ENCODE measurements at regions not wholly inside any gene's neighbourhood (a gene's known extent, or its start where the extent isn't known, plus 50 kb on each side); places are given as distances from the start of the nearest gene placed in this dataset.

DNA sequence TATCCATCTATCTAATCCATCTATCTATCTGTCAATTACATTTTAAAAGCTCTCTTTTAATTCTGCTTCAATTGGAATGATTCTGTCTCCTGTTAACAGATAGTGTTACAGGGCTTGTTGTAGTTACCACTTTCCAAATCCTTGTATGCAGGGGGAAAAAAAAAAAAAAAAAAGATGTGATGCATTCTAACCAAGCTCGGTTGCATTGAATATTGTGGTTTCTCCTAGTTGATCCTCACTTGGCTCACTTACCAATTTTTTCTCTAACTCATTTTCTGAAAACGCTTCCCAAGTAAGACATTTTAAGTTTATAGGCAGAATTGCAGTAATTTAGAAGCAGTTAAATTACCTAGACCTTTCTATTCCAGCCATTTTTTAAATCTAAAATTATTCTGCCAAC lies 327.9 kb upstream of the PITX2 start:
- Histone ChIP-seq H3K4me2 (ENCODE audit: low read length) (no peak overlapping the region), H3K36me3 (ENCODE audit: insufficient read depth, low read length) (no peaks in the 10 kb centered on the region), H3K9ac (ENCODE audit: low read length) (no peak overlapping the region), H4K20me1 (ENCODE audit: insufficient read depth) (no peaks in the 10 kb centered on the region), H3K27ac (ENCODE audit: low read length) (no peak overlapping the region), H3K4me3 (ENCODE audit: low read length) (no peak overlapping the region), H3K27me3 (ENCODE audit: insufficient read depth, low read depth, low read length) (no peaks in the 10 kb centered on the region), H3K9me3 (ENCODE audit: low read length) (no peaks in the 10 kb centered on the region), H3K79me2 (replicated peaks; ENCODE audit: insufficient read depth, low read length) (no peaks in the 10 kb centered on the region), H3K9me2 (ENCODE audit: insufficient read depth, low read length) (no peaks in the 10 kb centered on the region), H3F3A (ENCODE audit: insufficient read depth, low read length, poor library complexity, severe bottlenecking) (no peaks in the 10 kb centered on the region), H2AFZ (ENCODE audit: low read depth, low read length) (no peak overlapping the region)
- no peak for TF ChIP-seq TAF1 (IDR thresholded peaks at IDR 0.05; ENCODE audit: low read depth)
- no peak for TF ChIP-seq POLR2AphosphoS5 (IDR thresholded peaks at IDR 0.05)
- TF ChIP-seq EP300 (conservative IDR thresholded peaks at IDR 0.05; ENCODE audit: poor library complexity, severe bottlenecking), result no peak
- TF ChIP-seq, protein P1, sequence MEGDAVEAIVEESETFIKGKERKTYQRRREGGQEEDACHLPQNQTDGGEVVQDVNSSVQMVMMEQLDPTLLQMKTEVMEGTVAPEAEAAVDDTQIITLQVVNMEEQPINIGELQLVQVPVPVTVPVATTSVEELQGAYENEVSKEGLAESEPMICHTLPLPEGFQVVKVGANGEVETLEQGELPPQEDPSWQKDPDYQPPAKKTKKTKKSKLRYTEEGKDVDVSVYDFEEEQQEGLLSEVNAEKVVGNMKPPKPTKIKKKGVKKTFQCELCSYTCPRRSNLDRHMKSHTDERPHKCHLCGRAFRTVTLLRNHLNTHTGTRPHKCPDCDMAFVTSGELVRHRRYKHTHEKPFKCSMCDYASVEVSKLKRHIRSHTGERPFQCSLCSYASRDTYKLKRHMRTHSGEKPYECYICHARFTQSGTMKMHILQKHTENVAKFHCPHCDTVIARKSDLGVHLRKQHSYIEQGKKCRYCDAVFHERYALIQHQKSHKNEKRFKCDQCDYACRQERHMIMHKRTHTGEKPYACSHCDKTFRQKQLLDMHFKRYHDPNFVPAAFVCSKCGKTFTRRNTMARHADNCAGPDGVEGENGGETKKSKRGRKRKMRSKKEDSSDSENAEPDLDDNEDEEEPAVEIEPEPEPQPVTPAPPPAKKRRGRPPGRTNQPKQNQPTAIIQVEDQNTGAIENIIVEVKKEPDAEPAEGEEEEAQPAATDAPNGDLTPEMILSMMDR (IDR thresholded peaks at IDR 0.05; ENCODE audit: poor library complexity, severe bottlenecking), result no peak
- no peak for TF ChIP-seq RAD21 (conservative IDR thresholded peaks at IDR 0.05)
- TF ChIP-seq SMC3 (conservative IDR thresholded peaks at IDR 0.05; ENCODE audit: poor library complexity), result no peak

GRCh38 chr4:110953191-110953590 lies 330.3 kb upstream of the PITX2 start:
- Histone ChIP-seq H3F3A (ENCODE audit: insufficient read depth, low read length, poor library complexity, severe bottlenecking) (no peaks in the 10 kb centered on the region), H3K36me3 (ENCODE audit: insufficient read depth, low read length) (no peaks in the 10 kb centered on the region), H3K27ac (ENCODE audit: low read length) (no peak overlapping the region), H3K27me3 (ENCODE audit: insufficient read depth, low read depth, low read length) (no peaks in the 10 kb centered on the region), H3K4me2 (ENCODE audit: low read length) (no peak overlapping the region), H3K9ac (ENCODE audit: low read length) (no peak overlapping the region), H3K9me2 (ENCODE audit: insufficient read depth, low read length) (no peaks in the 10 kb centered on the region), H3K4me3 (ENCODE audit: low read length) (no peak overlapping the region), H3K9me3 (ENCODE audit: low read length) (no peaks in the 10 kb centered on the region), H4K20me1 (ENCODE audit: insufficient read depth) (no peaks in the 10 kb centered on the region), H2AFZ (ENCODE audit: low read depth, low read length) (no peak overlapping the region), H3K79me2 (replicated peaks; ENCODE audit: insufficient read depth, low read length) (no peaks in the 10 kb centered on the region)
- TF ChIP-seq MXI1 (conservative IDR thresholded peaks at IDR 0.05; ENCODE audit: poor library complexity, severe bottlenecking) (no peak), SMC3 (conservative IDR thresholded peaks at IDR 0.05; ENCODE audit: poor library complexity) (no peak), REST (IDR thresholded peaks at IDR 0.05; ENCODE audit: borderline replicate concordance) (no peak), POLR2AphosphoS5 (IDR thresholded peaks at IDR 0.05) (no peak), EZH2 (IDR thresholded peaks at IDR 0.05; ENCODE audit: borderline replicate concordance, insufficient read depth, low read length, poor library complexity, severe bottlenecking) (no peak), RAD21 (conservative IDR thresholded peaks at IDR 0.05) (no peak), EP300 (conservative IDR thresholded peaks at IDR 0.05; ENCODE audit: poor library complexity, severe bottlenecking) (no peak), TAF1 (IDR thresholded peaks at IDR 0.05; ENCODE audit: low read depth) (no peak)
- TF ChIP-seq, protein P1 (IDR thresholded peaks at IDR 0.05; ENCODE audit: poor library complexity, severe bottlenecking), result no peak
